ELR (cell line): ENCODE measurements at regions not wholly inside any gene's neighbourhood (a gene's known extent, or its start where the extent isn't known, plus 50 kb on each side); places are given as distances from the start of the nearest gene placed in this dataset.
A peak's percentile ranks its signal among the peaks of the same experiment; 100 is the strongest.

Experiments used
- DNase-seq: peaks from one replicate; pipeline ENCODE4 v3.0.0-alpha.2; 2015; ENCODE audit warnings: low read depth

DNA sequence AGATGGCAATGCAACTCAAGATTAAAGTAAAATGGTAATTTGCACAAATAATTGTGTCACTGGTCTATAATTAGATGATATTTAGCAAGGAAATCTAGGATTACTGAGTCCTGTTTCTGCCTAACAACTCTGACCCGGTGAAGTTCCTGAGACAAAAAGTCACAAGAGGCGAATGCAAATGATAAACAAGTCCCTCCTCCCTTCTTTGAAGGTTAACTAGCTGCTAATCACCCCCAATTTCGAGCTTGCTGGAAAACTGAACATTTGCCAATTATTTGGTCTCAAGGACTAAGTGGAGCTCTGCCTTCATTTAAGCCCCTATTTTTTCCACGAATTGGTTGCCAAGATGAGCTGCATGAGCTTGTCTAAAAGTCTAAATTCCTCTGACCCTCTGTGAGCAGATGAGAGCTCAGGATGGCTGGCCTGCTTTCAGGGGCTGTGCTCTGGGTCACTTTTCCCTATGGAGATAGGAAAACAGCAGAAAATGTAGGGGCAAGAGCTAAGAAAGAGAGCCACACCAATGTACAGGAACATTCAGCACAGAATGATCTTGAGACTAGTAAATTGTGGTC, 127.3 kb downstream of the MBL2 start:
- DNase-seq: no peak

GRCh38 chr10:52649511-52649910, 123.1 kb downstream of the MBL2 start:
- DNase-seq: no peak

- DNase-seq: no peak
These were observed 121.7 kb downstream of the MBL2 start for GRCh38 chr10:52650873-52651272.

- no peak for DNase-seq
These were observed 121.3 kb downstream of the MBL2 start for GRCh38 chr10:52651293-52651692.

- no peak for DNase-seq
These were observed 119.9 kb downstream of the MBL2 start for GRCh38 chr10:52652431-52653262.

DNA sequence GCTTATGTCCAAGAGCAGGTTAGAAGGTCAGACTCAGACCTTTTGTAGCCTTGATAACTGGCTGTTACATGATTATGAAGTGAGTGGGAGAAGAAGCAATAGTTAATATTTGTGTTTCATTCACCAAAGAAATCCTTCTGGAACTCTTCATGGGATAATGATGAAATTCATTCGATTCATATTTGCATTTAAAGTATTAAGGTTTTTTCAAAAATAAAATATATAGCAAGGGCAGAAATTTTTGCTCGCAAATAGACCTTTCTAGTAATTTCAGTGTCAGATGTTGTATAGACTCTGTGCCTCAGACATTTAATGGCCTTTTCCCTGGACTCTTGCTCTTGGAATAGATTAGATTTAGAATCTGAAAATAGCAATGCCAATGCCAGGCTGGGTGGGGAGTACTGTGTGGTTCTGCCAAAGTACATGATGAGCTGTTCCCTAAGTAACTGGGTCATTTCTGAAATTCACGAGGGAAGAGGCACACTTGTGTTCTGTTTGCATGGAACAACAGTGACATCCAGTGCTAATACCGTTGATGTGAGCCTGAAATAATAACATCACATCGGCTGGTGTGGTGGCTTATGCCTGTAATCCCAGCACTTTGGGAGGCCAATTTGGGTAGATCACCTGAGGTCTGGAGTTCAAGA, 119.2 kb downstream of the MBL2 start:
- DNase-seq: no peak

DNA sequence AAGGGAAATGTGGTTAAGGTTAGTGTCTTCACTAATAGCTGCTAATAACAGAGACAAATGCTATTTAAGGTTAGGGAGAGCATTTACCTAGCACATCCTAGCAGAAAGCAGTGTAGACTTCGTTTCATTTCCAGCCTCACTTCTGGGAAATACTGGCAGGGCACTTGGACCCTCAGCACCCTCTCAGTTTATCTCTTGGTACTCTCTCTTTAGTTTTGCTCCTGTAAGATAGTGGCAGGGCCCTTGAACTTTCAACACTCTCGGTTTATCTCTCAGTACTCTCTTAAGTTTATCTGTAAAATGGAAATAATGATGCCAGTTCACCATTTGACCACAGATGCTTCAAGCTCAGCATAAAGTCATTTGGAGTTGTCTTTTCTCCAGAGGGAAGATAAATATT, 118.4 kb downstream of the MBL2 start:
- no peak for DNase-seq

DNA sequence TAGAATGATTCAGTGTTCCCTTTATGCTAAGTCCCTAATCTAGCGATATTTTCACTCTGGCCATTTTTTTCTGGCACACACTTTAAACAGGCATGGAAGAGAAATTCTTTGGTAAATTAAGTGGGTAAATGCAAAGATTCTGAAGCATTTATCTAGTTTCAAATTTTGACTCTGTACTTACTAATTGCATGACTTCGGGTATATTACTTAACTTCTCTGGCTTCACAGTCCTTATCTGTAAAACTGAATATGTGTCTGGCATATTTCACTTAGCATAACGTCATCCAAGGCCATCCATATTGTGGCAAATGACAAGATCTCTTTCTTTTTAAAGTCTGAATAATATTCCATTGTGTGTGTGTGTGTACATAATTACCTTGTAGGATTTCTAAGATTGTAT, 114.5 kb downstream of the MBL2 start:
- DNase-seq: no peak

DNA sequence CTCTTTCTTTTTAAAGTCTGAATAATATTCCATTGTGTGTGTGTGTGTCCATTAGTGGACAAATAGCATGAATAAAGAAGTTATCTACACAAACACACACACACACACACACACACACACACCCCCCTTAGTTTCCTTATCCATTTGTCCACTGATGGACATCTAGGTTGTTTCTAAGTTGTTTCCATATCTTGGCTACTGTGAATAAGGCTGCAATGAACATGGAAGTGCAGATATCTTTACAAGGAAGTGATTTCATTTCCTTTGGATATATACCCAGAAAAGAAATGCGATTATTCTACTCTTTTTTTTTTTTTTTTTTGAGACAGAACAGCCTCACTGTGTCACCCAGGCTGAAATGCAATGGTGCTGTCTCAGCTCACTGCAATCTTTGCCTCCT, 113.5 kb downstream of the MBL2 start:
- DNase-seq: no peak

GRCh38 chr10:52662256-52662655, 110.3 kb downstream of the MBL2 start:
- no peak for DNase-seq

DNA sequence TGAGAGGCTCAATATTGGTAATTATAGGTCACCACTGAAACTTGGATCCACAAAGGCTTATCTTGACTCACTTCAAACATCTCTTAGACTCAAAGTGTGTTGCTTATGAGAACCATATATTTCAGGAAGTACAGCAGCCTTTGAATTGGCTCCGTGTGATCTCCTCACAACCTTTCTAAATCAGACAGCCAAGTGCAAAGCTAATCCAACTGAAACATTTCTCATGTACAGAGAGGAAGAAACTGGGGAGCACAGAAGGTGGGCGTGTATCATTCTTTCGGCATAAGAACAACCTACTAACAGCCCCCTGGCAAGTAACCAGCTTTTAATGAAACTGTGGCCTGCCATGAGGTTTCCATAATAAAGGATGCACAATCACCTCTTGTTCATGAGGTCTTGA, 109.4 kb downstream of the MBL2 start:
- DNase-seq: no peak

DNA sequence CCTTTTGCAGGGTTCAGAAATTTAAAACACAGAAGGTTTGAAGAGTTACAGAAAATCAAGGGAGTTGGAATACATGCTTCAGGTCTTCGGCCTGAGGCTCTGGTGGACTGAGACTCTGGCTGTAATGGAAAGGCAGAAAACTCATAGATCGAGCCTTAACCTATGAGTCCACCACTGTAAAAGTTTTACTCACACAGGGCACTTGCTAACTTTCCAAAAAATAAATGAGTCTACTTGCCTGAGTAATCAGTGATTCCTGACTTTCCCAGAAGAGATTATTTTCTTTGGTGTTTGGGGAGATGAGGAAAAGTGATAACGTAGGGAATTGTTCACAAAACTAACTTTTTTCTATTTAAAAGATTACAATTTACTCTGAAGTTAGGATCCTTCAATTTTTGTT, 108.0 kb downstream of the MBL2 start:
- DNase-seq: no peak

DNA sequence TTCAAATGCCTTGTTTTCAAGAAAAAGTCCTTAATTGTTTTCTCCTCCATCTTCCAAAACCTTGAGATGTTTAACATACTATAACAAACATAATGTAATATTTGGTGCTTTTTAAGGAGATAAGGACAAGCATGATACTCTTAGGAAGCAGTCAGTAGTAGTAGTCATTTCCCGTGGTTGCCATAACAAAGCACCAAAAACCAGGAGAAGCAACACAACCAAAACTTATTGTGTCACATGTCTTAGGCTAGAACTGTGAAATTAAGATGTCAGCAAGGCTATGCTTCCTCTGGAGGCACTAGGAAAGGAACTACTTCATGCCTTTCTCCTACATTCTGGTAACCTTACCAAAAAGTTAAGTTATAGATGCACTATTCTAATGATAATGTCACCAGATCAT, 106.8 kb downstream of the MBL2 start:
- DNase-seq: no peak

DNA sequence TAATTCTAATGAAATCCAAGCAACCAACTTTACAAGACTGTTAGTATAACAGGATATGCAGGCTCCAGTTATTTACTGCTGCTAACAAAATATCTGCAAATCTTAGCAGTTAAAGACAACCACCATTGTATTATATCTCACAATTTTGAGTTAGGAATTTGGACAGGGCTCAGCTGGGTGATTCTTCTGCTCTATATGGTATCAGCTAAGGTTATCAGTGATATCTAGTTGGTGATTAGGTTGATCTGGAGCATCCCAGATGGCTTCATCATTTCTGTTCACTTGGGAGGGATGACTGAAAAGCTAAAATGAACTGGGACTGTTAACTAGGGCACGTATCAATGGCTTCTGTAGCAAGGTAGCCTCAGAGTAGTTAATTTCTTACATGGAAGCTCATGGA, 105.7 kb downstream of the MBL2 start:
- DNase-seq: no peak

DNA sequence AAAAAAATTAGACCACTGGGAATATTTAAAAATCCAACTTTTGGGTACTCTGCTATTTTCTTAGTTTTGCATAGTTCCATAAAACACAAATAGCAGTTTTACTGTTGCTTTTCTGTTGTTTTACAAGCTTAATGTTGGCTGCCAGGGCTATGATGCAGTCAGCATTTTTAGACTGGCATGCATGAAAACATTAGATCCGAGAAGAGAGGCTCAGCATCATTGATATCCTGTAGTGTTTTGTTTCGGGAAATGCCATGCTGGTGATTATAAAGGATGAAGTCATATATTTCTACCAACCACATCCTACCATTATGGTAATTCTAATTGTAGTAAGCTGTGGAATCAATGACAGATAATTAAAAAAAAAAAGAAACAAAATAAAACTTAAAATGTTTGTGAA, 104.6 kb downstream of the MBL2 start:
- peak; percentile 34 for DNase-seq

- no peak for DNase-seq
These were observed 99.7 kb downstream of the MBL2 start for GRCh38 chr10:52672880-52673279.

DNA sequence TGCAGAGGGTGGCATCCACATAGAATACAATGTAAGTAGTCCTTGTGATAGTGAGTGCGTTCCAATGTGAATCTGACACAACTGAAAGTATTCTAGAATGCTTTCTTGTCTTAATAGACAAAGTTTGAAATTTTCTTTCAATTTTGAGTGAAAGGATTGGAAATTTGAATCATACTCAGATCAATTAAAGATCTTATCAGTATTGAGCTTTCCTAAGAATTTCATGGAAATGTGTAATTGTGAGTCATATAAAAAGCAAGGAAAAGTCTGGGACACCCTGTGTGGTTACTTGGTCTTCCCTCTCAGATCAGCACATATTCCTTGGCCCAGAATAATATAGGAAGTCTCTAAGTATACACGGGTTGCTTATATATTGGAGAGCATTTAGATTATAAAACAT, 99.1 kb downstream of the MBL2 start:
- no peak for DNase-seq

DNA sequence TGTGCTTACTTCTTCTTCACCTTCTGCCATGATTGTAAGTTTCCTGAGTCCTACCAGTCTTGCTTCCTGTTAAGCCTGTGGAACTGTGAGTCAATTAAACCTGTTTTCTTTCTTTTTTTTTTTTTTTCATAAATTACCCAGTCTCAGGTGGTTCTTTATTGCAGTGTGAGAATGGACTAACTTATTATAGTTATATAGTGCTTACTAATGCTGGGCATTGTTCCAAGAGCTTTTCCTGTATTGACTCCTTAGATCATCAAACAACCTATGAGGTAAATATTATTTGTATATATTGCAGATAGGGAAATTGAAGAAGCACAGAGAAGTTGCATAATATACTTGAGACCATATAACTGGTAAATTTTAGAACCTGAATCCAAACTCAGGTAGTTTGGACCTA, 98.1 kb downstream of the MBL2 start:
- no peak for DNase-seq

- no peak for DNase-seq
These were observed 95.5 kb downstream of the MBL2 start for GRCh38 chr10:52677086-52677485.

DNA sequence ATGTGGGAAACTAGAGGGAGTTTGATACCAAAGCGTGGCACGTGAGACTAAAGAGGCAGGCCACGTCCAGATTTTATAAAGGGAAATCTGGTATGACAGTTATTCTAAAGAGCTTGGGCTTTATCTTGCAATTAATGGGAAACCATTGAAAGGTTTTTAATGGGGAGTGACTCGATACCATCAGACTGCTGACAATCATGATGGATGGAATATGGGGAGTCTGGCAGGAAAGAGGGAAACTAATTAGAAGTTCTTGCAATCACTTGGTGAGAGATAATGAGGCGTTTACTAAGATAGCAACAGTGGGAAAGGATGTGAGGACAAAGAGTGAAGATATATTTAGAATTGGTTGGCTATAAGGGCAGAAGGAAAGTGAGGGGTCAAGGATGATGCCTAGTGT, 94.0 kb downstream of the MBL2 start:
- no peak for DNase-seq

- DNase-seq: no peak
These were observed 93.5 kb downstream of the MBL2 start for GRCh38 chr10:52679117-52679516.

- no peak for DNase-seq
These were observed 89.8 kb downstream of the MBL2 start for GRCh38 chr10:52682766-52683165.

- no peak for DNase-seq
These were observed 88.8 kb downstream of the MBL2 start for GRCh38 chr10:52683776-52684175.

GRCh38 chr10:52688899-52689298, 83.7 kb downstream of the MBL2 start:
- DNase-seq: no peak
